ENCODE measurements at regions not wholly inside any gene's neighbourhood (a gene's known extent, or its start where the extent isn't known, plus 50 kb on each side); places are given as distances from the start of the nearest gene placed in this dataset.

- Histone ChIP-seq H3K4me3 (ENCODE audit: low read depth, low read length) (no peak overlapping the region), H3K36me3 (ENCODE audit: control insufficient read depth, insufficient read depth, low read length) (no peaks in the 10 kb centered on the region), H3K27me3 (ENCODE audit: control insufficient read depth, insufficient read depth, low read length) (no peaks in the 10 kb centered on the region)
- ChIA-PET POLR2A (no interaction called here), CTCF (interaction anchor here (0.7 kb wide), 1 partner anchor 13 kb away, joined by 3 read pairs; no protein-coding TSS in a partner anchor)
- no peak for TF ChIP-seq CTCF (IDR thresholded peaks at IDR 0.05; ENCODE audit: insufficient read depth, low read depth, low read length)
- DNase-seq (ENCODE audit: low read depth): no peak
Observed at GRCh38 chr4:130479020-130479419, 1383.1 kb downstream of the C4orf33 start.

GRCh38 chr4:130479674-130480073, 1383.7 kb downstream of the C4orf33 start:
- ChIA-PET CTCF (no interaction called here), POLR2A (no interaction called here)
- no peak for TF ChIP-seq CTCF (IDR thresholded peaks at IDR 0.05; ENCODE audit: insufficient read depth, low read depth, low read length)
- DNase-seq (ENCODE audit: low read depth): no peak
- Histone ChIP-seq H3K27me3 (ENCODE audit: control insufficient read depth, insufficient read depth, low read length) (no peaks in the 10 kb centered on the region), H3K4me3 (ENCODE audit: low read depth, low read length) (no peak overlapping the region), H3K36me3 (ENCODE audit: control insufficient read depth, insufficient read depth, low read length) (no peaks in the 10 kb centered on the region)

- Histone ChIP-seq H3K27me3 (ENCODE audit: control insufficient read depth, insufficient read depth, low read length) (no peaks in the 10 kb centered on the region), H3K36me3 (ENCODE audit: control insufficient read depth, insufficient read depth, low read length) (no peaks in the 10 kb centered on the region), H3K4me3 (ENCODE audit: low read depth, low read length) (no peak overlapping the region)
- ChIA-PET POLR2A (no interaction called here), CTCF (interaction anchor here (0.9 kb wide), 1 partner anchor 30 kb away, joined by 5 read pairs; no protein-coding TSS in a partner anchor)
- no peak for TF ChIP-seq CTCF (IDR thresholded peaks at IDR 0.05; ENCODE audit: insufficient read depth, low read depth, low read length)
- DNase-seq (ENCODE audit: low read depth): no peak
Observed at GRCh38 chr4:130484826-130485225, 1388.9 kb downstream of the C4orf33 start.

GRCh38 chr4:130485371-130485770, 1389.4 kb downstream of the C4orf33 start:
- Histone ChIP-seq H3K4me3 (ENCODE audit: low read depth, low read length) (no peak overlapping the region), H3K36me3 (ENCODE audit: control insufficient read depth, insufficient read depth, low read length) (no peaks in the 10 kb centered on the region), H3K27me3 (ENCODE audit: control insufficient read depth, insufficient read depth, low read length) (no peaks in the 10 kb centered on the region)
- ChIA-PET POLR2A (no interaction called here), CTCF (interaction anchor here (0.9 kb wide), 1 partner anchor 29 kb away, joined by 5 read pairs; no protein-coding TSS in a partner anchor)
- TF ChIP-seq CTCF (IDR thresholded peaks at IDR 0.05; ENCODE audit: insufficient read depth, low read depth, low read length): no peak
- no peak for DNase-seq (ENCODE audit: low read depth)

- H3K36me3 ChIP-seq (ENCODE audit: control insufficient read depth, insufficient read depth, low read length): no peaks in the 10 kb centered on the region
- CTCF ChIA-PET: no interaction called here
- TF ChIP-seq CTCF (IDR thresholded peaks at IDR 0.05; ENCODE audit: insufficient read depth, low read depth, low read length): no peak
- POLR2A ChIA-PET: no interaction called here
- DNase-seq (ENCODE audit: low read depth): no peak
- H3K27me3 ChIP-seq (ENCODE audit: control insufficient read depth, insufficient read depth, low read length): no peaks in the 10 kb centered on the region
- no peak overlapping the region for H3K4me3 ChIP-seq (ENCODE audit: low read depth, low read length)
Observed at GRCh38 chr4:130486186-130486585, 1390.2 kb downstream of the C4orf33 start.
